Stimulated activated CD4-positive, alpha-beta T cell treated with anti-CD3 and anti-CD28 coated beads, Interleukin-12 subunit alpha, Interleukin-12 subunit beta, amount 100 ng/mL, for 24 hours (primary cell): ENCODE measurements at regions not wholly inside any gene's neighbourhood (a gene's known extent, or its start where the extent isn't known, plus 50 kb on each side); places are given as distances from the start of the nearest gene placed in this dataset.

Experiments
- DNase-seq, 2 experiments: peaks; one replicate each; pipeline ENCODE4 v3.0.0-alpha.2; 2020; ENCODE audit warnings: low read depth in 2 of 2

DNA sequence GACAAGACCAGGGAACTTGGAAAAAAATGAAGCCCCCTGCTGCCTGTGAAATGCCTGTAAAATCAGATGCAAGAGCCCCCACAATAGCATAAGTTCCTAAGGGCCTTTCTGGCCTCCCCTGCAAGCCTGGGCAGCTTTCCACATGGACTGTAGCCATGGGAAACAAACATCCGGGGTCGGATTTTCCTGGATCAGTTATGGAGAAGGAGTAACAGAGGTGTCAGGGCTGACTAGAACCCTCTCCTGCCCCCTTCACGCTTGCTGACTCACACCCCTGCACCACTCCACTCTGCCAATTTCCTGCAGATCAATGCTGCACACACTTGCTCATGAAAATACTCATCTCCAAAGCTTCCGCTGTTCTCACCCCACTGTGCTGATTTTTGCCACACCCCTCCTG, 258.6 kb downstream of the CBLN1 start:
- no peak for DNase-seq

DNA sequence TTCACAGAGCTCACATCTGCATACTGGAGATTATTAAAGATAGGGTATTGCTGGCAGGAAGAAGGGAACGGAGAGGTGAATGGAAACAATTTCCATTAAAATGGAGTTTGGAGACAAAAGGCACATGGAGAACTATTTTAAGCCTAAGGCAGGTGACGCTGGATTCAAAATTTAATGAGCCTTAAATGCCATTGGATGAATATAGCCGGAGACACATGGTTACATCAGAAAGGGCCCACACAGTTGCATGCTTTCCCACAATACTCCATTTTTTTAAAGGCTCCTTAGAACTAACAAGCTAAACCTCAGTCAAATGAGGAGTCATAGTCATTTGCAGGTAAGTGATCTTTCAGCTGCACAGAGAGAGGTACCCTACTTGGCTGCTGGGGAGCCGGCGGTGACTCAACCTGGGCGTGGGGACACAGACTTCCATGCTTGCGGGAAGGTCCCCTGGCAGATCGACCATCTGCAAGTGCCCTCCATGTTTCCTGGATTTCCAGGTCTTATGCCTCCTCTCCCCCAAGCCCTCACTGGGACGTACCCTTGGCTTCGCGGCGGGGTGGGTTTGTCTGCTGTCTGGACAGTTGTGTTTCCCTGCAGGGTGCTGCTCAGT, 259.2 kb downstream of the CBLN1 start:
- DNase-seq = no peak

DNA sequence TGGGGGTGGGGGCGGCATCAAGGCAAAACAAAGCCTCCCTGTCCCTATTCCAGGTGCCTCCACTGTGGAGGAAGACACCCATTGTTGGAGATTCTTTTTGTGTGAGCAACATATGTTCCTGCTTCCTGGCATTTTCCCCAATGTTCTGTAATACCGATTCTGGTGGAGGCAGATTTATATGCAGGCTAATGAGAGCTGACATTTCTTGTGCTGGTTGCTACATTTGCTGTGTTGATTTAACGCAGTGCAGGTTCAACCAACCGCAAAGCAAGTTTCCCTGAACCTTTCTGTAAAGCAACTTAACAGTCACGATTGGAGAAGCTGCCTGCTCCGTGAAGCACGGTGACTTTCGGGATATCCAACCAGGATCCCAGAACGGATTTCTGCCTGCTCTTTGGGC, 260.5 kb downstream of the CBLN1 start:
- no peak for DNase-seq

DNA sequence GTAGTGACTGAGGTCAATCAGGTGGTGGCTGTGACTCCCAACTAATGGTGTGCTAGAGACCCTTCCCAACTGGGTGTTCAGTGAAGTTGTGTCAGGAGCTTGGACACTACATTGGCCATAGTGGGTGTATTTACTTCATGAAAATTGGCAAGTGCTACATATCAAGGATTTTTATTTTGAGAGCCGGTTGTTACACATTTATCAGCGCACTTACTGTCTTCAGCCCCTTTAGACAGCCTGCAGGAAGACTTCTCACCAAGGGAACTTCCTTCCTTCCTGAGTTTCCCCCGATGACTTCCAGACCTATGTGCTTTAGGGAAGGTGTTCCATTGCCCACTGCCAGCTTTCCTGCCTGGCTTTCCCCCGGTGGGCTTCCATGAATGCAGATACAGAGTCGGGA, 261.2 kb downstream of the CBLN1 start:
- DNase-seq = no peak

DNA sequence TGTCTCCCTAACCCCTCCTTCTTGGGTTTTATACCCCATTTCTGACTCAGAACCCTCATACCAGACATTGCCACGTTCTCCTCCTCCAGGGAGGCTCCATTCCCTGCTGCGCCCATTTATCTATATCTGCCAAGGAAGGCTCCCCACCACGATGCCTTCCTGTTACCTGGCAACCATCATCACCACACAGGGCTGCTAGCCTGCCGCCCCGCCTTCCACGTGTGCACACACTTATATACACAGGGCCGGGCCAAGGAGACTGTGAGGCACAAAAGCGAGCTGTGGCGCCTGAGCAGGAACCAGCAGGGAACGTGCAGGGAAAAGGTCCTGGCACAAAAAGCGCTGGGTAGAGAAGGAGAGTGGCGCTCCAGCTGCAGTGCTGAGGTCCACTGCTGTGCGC, 261.8 kb downstream of the CBLN1 start:
- DNase-seq = no peak

DNA sequence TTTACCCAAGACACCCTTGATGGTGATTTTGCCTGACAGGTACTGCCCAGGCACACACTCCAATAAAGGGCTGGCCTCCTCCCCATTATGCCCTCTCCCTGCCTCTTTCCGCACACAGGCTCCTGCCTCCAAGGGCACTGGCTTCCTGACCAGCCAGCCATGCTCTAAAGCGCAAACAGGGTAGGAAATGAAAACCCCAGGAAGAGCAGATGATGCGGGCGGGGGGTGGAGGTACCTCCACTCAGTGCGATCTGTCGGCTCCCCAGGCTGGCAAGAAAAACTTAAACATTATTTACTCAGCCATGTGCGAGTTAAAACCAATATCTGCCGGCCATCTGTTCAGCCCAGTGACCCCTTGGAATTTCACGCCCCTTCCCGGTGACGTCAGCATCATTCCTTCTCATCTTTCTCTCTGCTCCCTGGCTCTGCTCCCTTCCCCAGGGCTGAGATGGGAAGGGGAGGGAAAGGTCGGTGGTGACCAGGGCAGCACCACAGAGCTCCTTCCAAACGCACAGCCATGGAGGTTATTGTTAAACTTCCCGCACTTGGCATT, 262.5 kb downstream of the CBLN1 start:
- DNase-seq = no peak

DNA sequence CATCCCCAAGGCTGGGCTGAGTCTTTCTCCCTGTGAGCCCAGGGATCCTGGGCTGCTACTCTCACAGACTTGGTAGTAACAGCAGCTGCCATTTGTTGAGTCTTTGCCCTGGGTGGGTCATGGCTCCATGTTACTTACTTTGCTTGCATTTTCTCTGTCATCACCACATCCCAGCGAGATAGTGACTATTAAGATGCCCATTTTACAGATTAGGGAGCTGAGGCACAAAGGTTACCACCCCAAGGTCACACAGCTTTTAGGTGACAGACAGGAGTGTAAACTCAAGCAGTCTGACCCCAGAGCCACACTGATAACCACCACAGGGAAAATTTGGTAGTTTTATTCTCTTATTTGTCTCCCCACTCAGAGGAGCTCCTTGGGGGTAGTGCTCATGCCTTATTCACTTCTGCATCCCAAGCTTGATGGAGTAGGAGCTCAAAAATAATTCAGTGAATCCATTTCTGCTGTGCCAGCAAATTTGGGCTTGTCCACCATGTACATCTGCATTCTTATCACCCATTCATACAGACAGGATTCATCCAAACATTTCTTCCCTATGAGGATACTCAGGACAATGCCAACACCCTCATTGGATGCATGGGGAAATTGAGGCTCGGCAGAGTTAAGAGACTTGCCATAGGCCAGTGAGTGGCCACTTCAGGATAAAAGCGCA, 263.2 kb downstream of the CBLN1 start:
- no peak for DNase-seq

DNA sequence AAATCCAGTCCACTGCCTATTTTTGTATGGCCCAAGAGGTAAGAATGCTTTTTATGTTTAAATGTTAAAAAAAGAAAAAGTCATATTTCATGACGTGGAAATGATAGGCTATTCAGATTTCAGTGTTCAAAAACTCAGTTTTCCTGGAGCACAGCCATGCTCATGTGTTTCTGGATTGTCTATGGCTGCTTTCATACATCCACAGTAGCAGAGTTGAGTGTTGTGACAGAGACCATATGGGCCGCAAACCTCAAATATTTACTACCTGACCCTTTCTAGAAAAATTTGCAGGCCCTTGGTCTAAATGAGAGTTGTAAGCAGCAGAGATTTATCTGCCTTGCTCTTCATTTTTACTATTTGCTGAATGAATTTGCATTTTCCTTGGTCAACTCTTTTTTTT, 264.1 kb downstream of the CBLN1 start:
- no peak for DNase-seq

DNA sequence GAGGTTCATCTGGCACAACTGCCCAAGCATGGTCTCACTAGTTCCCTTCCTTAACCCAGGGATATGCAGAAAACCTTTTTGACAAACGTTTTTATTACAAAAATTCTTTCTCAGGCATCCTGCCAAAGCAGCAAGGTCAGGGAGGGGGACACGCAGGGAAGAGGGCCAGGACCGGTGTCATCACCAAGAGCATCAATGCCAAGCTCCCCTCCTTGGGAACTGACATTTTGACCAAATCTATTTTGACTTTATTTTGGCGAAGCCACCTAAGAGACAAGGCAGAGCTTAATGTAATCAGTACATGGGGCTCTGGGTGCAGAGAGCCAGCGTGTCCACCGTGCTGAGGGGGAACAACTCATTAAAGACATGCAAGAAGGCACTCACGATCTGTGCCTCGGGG, 265.2 kb downstream of the CBLN1 start:
- DNase-seq = no peak

DNA sequence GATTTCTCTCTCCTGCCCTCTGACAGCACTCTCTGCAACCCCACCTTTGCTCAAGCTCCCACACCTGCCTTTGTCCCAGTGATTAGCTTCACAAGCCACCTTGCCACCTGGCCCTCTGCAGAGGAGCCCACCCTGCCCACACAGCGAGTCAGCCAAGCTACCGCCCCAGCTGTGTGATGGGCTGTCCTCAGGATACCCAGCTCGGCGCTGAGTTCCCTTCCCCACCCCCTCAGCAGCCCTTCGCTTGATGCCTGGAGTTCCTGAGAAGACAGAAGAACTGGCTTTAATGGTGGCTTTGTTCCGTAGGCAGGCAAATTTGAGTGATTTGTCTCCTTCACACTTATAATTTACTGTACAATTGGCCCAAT, 266.4 kb downstream of the CBLN1 start:
- DNase-seq = no peak

DNA sequence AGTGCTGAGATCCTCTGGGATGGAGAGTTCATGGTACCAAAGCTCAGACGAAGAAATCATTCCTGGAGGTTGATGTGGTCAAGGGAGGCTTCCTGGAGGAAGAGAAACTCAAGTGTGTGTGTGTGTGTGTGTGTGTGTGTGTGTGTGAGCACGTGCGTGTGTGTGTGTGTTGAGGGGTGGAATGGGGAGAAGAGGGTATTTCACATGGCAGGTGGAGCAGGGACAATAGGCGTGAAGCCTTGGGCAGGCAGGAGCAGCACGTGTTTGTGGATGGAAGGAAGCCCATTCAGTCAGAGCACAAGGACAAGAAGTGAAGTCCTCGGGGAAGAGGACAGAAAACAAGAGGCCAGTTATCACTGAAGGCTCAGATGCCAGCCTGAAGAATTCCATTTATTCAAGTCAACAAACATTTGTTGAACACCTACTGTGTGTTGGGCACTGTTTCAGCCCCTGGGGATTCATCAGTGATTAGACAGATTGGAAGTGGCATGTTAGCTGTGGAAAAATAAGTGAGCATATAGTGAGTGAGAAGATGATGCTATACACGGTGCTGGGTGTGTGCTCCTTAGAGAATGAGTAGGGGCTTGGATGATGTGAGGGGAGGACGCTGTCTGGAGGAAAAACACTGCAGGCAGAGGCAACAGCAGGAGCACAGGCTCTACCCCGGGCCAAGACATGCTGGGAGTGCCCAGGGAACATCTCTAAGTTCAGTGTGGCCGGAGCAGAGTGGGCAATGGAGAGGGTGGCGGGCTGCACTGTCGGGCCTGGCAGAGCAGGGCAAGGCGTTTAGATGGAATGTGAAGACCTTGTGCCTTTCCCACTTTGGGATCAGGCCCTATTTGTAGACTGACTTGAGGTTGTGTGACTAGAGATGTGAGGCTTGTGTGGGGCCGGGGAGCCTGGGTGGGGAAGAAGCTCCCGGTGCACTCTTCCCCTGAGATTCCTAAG, 267.1 kb downstream of the CBLN1 start:
- no peak for DNase-seq

DNA sequence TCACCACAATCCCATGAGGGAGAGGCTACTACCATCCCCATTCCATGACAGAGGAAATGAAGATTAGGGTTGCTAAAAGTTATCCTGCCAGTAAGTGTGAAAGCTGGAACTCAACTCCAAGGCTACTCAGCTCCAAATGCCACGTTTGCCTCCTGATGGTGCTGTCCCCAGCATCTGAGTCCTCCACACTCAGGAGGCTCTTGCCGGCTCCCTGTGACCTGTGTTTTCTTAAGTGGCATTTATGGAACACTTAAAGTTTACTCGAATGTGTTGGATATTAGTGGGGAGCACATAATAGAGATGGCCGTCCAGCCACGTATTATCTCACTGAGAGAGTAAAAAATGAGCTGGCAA, 267.9 kb downstream of the CBLN1 start:
- no peak for DNase-seq

DNA sequence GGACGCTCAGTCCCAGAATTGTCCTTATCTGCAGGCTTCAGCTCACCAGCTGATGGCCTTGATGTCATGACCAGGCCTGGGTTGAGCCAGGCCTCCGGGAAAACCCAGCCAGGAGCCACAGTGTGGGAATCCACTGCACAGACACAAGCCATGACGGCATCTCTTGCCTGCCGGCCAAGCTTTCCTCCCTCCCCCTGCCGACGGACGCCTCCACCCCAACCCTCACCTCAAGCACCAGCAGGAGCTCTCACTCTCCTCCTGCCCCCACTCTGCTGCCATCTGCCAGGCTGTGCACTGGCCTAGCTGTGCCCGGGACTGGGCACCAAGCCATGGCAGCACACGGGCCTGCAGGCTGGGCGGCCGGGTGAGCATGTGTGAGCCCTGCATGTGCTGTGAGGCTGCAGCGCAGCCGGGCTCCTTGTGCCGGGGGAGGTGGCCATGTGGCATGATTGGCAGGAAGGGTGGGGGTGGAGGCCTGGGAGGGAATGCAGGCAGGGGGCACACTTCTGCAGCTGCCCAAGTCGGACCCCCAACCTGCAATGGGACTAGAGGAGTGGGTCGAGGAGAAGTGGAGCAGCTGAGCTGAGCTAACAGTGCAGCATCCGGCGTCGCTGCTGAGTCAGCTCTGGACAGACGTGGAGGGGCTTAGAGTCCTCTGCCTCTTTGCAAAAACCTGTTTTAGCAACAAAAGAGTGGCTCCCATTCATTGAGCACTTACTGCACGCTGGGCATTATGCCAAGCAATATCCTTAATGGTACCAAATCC, 268.5 kb downstream of the CBLN1 start:
- no peak for DNase-seq

DNA sequence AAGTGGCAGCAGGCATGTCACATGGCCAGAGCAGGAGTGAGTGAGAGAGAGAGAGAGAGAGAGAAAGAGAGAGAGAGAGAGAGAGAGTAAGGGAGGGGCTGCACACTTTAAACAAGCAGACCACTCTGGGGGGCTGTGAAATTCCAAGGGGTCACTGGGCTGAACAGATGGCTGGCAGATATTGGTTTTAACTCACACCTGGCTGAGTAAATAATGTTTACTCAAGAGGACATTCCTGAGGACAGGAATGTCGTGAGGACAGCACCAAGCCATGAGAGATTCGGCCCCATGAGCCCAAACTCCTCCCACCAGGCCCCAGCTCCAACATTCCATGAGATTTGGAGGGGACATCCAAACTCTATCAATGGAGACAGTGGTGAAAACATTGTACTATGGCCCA, 269.7 kb downstream of the CBLN1 start:
- no peak for DNase-seq

DNA sequence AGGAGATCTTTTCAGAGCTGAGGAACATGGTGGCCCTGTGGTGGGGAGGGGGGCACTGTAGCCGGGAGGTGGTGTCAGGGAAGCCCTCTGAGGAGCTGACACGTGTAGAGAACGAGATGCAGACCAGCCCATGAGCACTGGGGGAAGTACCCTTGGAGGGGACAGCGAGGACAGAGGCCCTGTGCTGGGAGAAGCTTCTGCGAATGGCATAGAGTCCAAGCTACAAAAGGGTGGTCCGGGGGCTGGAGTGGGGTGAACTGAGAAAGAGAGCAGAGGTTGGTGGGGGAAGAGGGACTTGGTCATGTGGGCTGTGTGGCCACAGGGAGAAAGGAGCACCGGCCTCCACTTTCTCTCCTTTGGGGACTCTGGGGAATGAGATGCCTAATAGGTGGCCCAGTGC, 270.8 kb downstream of the CBLN1 start:
- DNase-seq = no peak

DNA sequence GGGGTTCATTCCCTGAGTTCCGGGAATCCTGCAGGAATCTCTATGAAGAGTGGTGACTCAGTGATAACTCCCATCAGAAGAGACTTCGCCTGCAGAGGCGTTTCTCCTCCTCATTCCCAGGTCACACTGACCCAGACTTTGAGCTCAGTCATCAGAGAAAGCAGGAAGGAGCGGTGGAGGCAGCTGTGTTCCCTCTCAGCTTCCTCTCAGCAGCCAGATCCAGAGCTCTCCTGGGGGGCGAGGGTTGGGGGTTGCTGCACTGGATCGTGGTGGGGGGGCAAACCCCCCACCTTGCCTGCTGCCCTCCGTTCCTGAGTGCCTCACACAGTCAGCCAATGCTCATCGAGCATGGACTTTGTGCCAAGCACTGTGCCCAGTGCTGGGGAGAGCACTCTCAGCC, 271.2 kb downstream of the CBLN1 start:
- DNase-seq = no peak

DNA sequence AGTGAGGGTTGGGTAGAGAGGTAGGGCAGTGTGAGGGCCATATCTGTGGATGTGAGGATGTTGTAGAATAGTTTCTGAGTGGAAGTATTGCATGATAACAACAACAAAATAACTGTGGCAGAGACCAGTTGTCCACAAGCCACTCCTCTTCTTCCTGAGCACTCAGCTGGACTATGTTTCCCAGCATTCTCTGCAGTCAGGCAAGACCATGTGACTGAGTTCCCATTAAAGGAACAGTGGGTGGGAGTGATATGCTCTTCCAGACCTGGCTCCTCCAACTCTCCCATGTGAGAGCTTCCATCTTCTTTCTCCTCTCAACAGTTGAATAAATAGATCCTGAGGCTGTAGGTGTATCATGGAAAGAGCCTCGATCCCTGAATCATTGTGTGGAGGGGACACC, 272.4 kb downstream of the CBLN1 start:
- no peak for DNase-seq

DNA sequence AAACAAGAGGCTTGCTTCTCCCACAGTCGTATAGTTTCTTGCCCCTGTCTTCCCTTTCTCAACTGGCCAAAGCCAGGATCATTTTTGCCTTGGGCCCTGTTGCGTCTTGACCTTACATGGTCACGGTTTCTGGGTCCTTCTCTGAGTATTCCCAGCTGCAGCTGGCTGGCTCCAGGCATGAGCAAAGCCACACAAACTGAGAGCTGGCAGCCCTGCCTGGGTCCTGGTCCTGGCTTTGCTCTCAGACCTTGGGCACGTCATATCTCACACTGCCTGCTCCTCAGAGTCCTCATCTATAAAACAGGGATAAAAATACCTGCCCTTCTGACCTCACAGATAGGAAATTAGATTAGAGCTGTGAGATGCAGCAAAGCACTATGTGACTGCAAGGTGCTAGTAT, 277.6 kb downstream of the CBLN1 start:
- no peak for DNase-seq

DNA sequence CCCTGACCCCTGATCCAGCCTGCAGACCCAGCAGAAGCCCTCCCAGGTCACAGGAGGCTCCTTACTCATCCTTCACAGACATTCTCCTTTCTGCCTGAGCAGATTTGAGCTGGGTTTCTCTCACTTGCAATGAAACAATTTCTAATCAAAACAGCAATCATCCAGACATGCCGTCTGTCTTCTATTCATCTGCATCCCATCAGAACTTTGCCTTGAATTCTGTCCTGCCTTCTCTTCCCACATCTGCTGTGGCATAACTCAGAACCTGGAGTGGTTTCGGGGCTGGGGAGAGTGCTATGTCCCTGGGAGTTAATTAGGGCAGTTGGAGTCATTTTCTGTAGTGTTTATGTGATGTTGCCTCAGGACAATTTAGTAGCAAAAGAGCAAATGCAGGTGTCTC, 278.6 kb downstream of the CBLN1 start:
- no peak for DNase-seq

DNA sequence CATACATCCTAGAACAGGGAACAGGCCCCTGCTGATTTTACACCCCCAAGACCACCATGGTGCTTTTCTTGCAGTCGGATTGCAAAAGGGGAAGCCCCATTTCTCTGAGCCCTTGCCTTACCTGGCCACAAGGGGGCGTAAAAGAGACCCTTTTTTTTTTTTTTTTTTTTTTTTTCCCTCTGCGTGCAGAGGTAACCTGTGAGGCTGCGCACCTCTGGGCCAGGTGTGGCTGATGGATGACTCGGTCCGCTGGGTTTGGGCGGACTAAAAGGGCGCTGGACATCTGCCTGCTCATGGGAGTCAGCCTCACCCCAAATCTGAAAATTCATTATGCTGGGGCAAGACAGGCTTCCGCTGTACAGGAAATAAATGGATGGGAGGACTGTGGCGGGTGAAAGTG, 281.0 kb downstream of the CBLN1 start:
- no peak for DNase-seq

DNA sequence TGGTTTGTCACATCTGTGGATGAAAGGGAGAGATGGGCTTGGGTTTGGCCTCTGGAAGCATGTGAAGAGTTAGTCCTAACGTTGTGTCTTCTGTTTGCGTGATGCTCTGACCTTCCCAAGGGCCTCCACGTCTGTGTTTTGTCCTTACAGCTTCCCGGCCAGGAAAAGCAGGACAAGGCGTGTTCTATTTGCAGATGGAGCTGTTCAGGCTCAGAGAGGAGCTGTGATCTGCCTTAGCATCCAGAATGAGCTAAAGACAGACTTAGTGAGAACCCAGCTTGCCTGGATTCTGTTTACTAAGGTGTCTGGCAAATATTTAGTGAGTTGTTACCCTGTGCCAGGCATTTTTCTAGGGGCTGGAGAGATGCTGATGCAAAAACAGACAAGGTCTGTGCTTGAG, 282.1 kb downstream of the CBLN1 start:
- no peak for DNase-seq

DNA sequence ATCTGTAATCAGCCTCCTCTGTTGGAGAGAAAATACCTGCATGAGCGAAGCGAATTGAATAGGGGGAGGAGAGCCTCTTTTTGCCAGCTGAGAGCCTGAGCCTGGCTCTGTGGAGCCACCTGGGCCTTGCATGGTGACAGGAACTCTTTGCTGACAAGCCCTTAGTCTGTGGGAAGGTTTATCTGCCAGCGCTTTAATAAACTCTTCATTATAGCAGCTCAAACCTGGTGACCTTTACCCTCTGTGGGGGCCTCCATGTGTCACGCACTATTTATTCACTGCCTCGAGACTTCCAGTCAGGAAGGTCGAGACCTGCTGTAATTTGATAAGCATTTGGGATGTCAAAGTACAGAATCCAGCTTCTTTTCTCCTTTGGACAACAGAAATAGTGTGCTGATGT, 282.6 kb downstream of the CBLN1 start:
- no peak for DNase-seq
